Memory B cell (primary cell): ENCODE measurements at regions not wholly inside any gene's neighbourhood (a gene's known extent, or its start where the extent isn't known, plus 50 kb on each side); places are given as distances from the start of the nearest gene placed in this dataset.
"Not testable (repeated sequence)": the region's sequence is repeated elsewhere in the genome, so short reads cannot be mapped to it uniquely, and the experiment has no call there.

Experiments
- ATAC-seq: fragments of 150-1000 bp; cut with Tn5 transposase; 2 replicates; pipeline ENCODE4 v1.10.0; 2021; ENCODE audit warnings: low read depth, mild to moderate bottlenecking, moderate library complexity
- DNase-seq, 2 donors: peaks; one replicate each; pipeline ENCODE4 v3.0.0; 2022; ENCODE audit warnings: low spot score in 2 of 2
- H3K27ac Mint-ChIP-seq: one replicate; pipeline ENCODE4 v1.8.0; 2022; ENCODE audit warnings: mild to moderate bottlenecking, moderate library complexity, mixed read lengths
- H3K27me3 Mint-ChIP-seq: one replicate; pipeline ENCODE4 v1.8.0; 2022; ENCODE audit warnings: mixed read lengths
- H3K36me3 Mint-ChIP-seq: one replicate; pipeline ENCODE4 v1.8.0; 2022; ENCODE audit warnings: mild to moderate bottlenecking, mixed read lengths
- H3K4me1 Mint-ChIP-seq: one replicate; pipeline ENCODE4 v1.8.0; 2022; ENCODE audit warnings: mixed read lengths
- H3K4me3 Mint-ChIP-seq: one replicate; pipeline ENCODE4 v1.8.0; 2022; ENCODE audit warnings: mild to moderate bottlenecking, moderate library complexity, mixed read lengths
- H3K9me3 Mint-ChIP-seq: one replicate; pipeline ENCODE4 v1.8.0; 2022; ENCODE audit warnings: mixed read lengths

- H3K27me3 Mint-ChIP-seq = no peaks in the 10 kb centered on the region
- no peaks in the 10 kb centered on the region for H3K36me3 Mint-ChIP-seq
- H3K4me3 Mint-ChIP-seq = no peak overlapping the region
- no peak overlapping the region for H3K27ac Mint-ChIP-seq
- H3K4me1 Mint-ChIP-seq = no peaks in the 10 kb centered on the region
- DNase-seq = no peak
- H3K9me3 Mint-ChIP-seq = peaks cover 2% of the 10 kb centered on the region
- ATAC-seq = no peak
Observed at GRCh38 chr10:84944187-84944586, 615.8 kb downstream of the CCSER2 start.

- no peak overlapping the region for H3K4me3 Mint-ChIP-seq
- no peak for DNase-seq
- ATAC-seq = no peak
- H3K27ac Mint-ChIP-seq = no peak overlapping the region
- H3K4me1 Mint-ChIP-seq = no peaks in the 10 kb centered on the region
- H3K36me3 Mint-ChIP-seq = no peaks in the 10 kb centered on the region
- H3K9me3 Mint-ChIP-seq = peaks cover 1% of the 10 kb centered on the region
- H3K27me3 Mint-ChIP-seq = no peaks in the 10 kb centered on the region
Observed at GRCh38 chr10:84945791-84946190, 617.4 kb downstream of the CCSER2 start.

GRCh38 chr10:84946904-84947303 is 618.5 kb downstream of the CCSER2 start:
- no peak overlapping the region for H3K27ac Mint-ChIP-seq
- no peak overlapping the region for H3K4me3 Mint-ChIP-seq
- no peaks in the 10 kb centered on the region for H3K27me3 Mint-ChIP-seq
- H3K9me3 Mint-ChIP-seq = peaks cover 1% of the 10 kb centered on the region
- no peaks in the 10 kb centered on the region for H3K4me1 Mint-ChIP-seq
- no peak for ATAC-seq
- DNase-seq = no peak
- no peaks in the 10 kb centered on the region for H3K36me3 Mint-ChIP-seq

- no peak for ATAC-seq
- no peak for DNase-seq
- Mint-ChIP-seq H3K27ac (no peak overlapping the region), H3K9me3 (peaks cover 1% of the 10 kb centered on the region), H3K36me3 (no peaks in the 10 kb centered on the region), H3K4me3 (no peak overlapping the region), H3K27me3 (no peaks in the 10 kb centered on the region), H3K4me1 (no peaks in the 10 kb centered on the region)
Observed at GRCh38 chr10:84948644-84949043, 620.3 kb downstream of the CCSER2 start.

GRCh38 chr10:84951616-84952015 is 623.2 kb downstream of the CCSER2 start:
- no peak overlapping the region for H3K4me3 Mint-ChIP-seq
- no peak for ATAC-seq
- no peaks in the 10 kb centered on the region for H3K27me3 Mint-ChIP-seq
- no peaks in the 10 kb centered on the region for H3K4me1 Mint-ChIP-seq
- no peaks in the 10 kb centered on the region for H3K36me3 Mint-ChIP-seq
- no peak for DNase-seq
- H3K9me3 Mint-ChIP-seq = peaks cover 2% of the 10 kb centered on the region
- no peak overlapping the region for H3K27ac Mint-ChIP-seq

GRCh38 chr10:84957427-84957826 is 629.0 kb downstream of the CCSER2 start:
- Mint-ChIP-seq H3K36me3 (no peaks in the 10 kb centered on the region), H3K27me3 (no peaks in the 10 kb centered on the region), H3K9me3 (peaks cover 2% of the 10 kb centered on the region), H3K27ac (no peak overlapping the region), H3K4me1 (no peaks in the 10 kb centered on the region), H3K4me3 (no peak overlapping the region)
- DNase-seq = no peak
- no peak for ATAC-seq

- no peak for DNase-seq
- no peak for ATAC-seq
- H3K36me3 Mint-ChIP-seq = no peaks in the 10 kb centered on the region
- no peaks in the 10 kb centered on the region for H3K27me3 Mint-ChIP-seq
- H3K9me3 Mint-ChIP-seq = no peaks in the 10 kb centered on the region
- no peak overlapping the region for H3K27ac Mint-ChIP-seq
- H3K4me3 Mint-ChIP-seq = no peak overlapping the region
- H3K4me1 Mint-ChIP-seq = no peaks in the 10 kb centered on the region
Observed at GRCh38 chr10:84965468-84965867, 637.1 kb downstream of the CCSER2 start.

GRCh38 chr10:84966708-84967441 is 638.5 kb downstream of the CCSER2 start:
- DNase-seq (no peak), ATAC-seq (no peak)
- Mint-ChIP-seq H3K4me3 (no peak overlapping the region), H3K36me3 (no peaks in the 10 kb centered on the region), H3K27ac (no peak overlapping the region), H3K9me3 (no peaks in the 10 kb centered on the region), H3K4me1 (no peaks in the 10 kb centered on the region), H3K27me3 (no peaks in the 10 kb centered on the region)

- not testable (repeated sequence) for H3K27ac Mint-ChIP-seq, H3K36me3 Mint-ChIP-seq, ATAC-seq, DNase-seq, H3K27me3 Mint-ChIP-seq, H3K9me3 Mint-ChIP-seq, H3K4me1 Mint-ChIP-seq, H3K4me3 Mint-ChIP-seq
Observed at GRCh38 chr10:84969297-84969696, 640.9 kb downstream of the CCSER2 start.

- H3K27ac Mint-ChIP-seq = no peak overlapping the region
- no peaks in the 10 kb centered on the region for H3K9me3 Mint-ChIP-seq
- H3K36me3 Mint-ChIP-seq = no peaks in the 10 kb centered on the region
- H3K4me3 Mint-ChIP-seq = no peak overlapping the region
- H3K4me1 Mint-ChIP-seq = no peaks in the 10 kb centered on the region
- no peak for ATAC-seq
- H3K27me3 Mint-ChIP-seq = no peaks in the 10 kb centered on the region
- DNase-seq = no peak
Observed at GRCh38 chr10:84987039-84987438, 658.6 kb downstream of the CCSER2 start.

GRCh38 chr10:84988011-84988410 is 659.6 kb downstream of the CCSER2 start:
- no peaks in the 10 kb centered on the region for H3K4me1 Mint-ChIP-seq
- ATAC-seq (no peak), DNase-seq (no peak)
- H3K9me3 Mint-ChIP-seq = no peaks in the 10 kb centered on the region
- H3K27ac Mint-ChIP-seq = no peak overlapping the region
- no peaks in the 10 kb centered on the region for H3K36me3 Mint-ChIP-seq
- H3K27me3 Mint-ChIP-seq = no peaks in the 10 kb centered on the region
- H3K4me3 Mint-ChIP-seq = no peak overlapping the region

- Mint-ChIP-seq H3K36me3 (no peaks in the 10 kb centered on the region), H3K4me1 (no peaks in the 10 kb centered on the region), H3K27ac (no peak overlapping the region), H3K9me3 (no peaks in the 10 kb centered on the region), H3K27me3 (no peaks in the 10 kb centered on the region), H3K4me3 (no peak overlapping the region)
- ATAC-seq (no peak), DNase-seq (no peak)
Observed at GRCh38 chr10:84990713-84991112, 662.3 kb downstream of the CCSER2 start.

- Mint-ChIP-seq H3K36me3 (no peaks in the 10 kb centered on the region), H3K27ac (no peak overlapping the region), H3K4me3 (no peak overlapping the region), H3K4me1 (no peaks in the 10 kb centered on the region), H3K9me3 (no peaks in the 10 kb centered on the region), H3K27me3 (no peaks in the 10 kb centered on the region)
- ATAC-seq = no peak
- DNase-seq = no peak
Observed at GRCh38 chr10:84991301-84991700, 662.9 kb downstream of the CCSER2 start.

GRCh38 chr10:84993251-84994035 is 665.1 kb downstream of the CCSER2 start:
- Mint-ChIP-seq H3K36me3 (no peaks in the 10 kb centered on the region), H3K9me3 (no peaks in the 10 kb centered on the region), H3K27ac (no peak overlapping the region), H3K4me1 (no peaks in the 10 kb centered on the region), H3K27me3 (no peaks in the 10 kb centered on the region), H3K4me3 (no peak overlapping the region)
- no peak for ATAC-seq
- no peak for DNase-seq

- DNase-seq = no peak
- H3K4me1 Mint-ChIP-seq = no peaks in the 10 kb centered on the region
- H3K36me3 Mint-ChIP-seq = no peaks in the 10 kb centered on the region
- H3K27ac Mint-ChIP-seq = no peak overlapping the region
- ATAC-seq = no peak
- no peak overlapping the region for H3K4me3 Mint-ChIP-seq
- peaks cover under 1% of the 10 kb centered on the region for H3K9me3 Mint-ChIP-seq
- no peaks in the 10 kb centered on the region for H3K27me3 Mint-ChIP-seq
Observed at GRCh38 chr10:84994722-84995121, 666.3 kb downstream of the CCSER2 start.
